Smooth muscle cell of the brain vasculature (primary cell): ENCODE measurements at regions not wholly inside any gene's neighbourhood (a gene's known extent, or its start where the extent isn't known, plus 50 kb on each side); places are given as distances from the start of the nearest gene placed in this dataset.
A peak's percentile ranks its signal among the peaks of the same experiment; 100 is the strongest.
"Not testable (repeated sequence)": the region's sequence is repeated elsewhere in the genome, so short reads cannot be mapped to it uniquely, and the experiment has no call there.

ENCODE experiments used
- DNase-seq: peaks from one replicate; pipeline ENCODE4 v3.0.0-alpha.2; 2012; ENCODE audit warnings: low read depth, low spot score

DNA sequence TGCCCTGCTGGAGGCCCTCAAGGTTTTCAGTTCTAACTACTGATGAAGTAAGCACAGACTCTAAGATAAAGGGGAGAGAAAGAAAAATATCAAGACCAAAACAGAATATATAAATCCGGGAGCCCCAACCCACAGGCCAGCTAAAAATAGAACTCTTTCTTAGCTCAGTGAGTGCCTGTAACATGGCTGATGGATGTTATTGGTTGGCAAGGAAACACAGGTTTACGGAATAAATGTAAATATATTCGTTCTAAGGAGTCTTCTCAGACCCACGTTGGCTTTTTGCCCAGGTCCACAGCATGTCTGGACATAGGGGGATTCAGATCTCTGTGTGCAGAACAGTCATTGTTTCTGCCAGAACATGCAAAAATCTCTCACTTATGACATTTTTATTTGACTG lies 139.0 kb upstream of the SERPINE2 start:
- peak; percentile 39 for DNase-seq

DNA sequence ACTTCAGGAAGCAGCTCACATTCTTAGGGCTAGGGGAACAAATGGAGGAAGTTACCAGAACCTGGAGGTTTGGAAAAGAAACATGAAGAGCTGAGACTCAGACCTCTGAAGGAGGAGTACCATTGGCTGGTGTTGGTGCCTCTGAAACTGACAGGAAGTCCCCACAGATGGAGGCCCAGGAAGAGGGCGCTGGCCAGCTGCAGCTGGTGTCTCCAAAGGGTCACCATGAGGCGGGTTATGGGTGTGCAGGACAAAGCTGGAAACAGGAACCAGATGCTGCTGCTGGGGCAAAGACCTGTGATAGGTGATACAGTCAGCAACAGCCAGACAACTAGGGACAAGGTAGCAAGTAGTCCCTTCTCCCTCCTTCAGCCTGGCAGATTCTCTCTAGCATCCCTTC lies 136.5 kb upstream of the SERPINE2 start:
- no peak for DNase-seq

DNA sequence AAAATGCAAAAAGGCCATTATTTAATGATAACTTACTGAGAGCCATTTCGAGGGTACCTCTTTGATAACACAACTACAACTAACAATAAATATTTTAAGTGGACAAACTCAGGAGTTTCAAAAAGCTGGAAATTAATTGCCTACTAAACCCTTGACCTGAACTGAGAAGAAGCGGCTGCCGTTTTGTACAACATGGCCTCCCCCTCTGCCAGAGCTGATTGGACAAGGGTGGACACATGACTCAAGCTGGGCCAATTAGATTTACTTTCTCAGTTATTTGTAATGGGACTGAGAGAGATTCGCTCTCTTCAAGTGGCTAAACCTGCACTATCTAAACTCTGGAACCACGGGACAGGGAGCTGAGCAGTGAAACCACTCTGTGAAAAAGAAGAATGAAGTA lies 135.9 kb upstream of the SERPINE2 start:
- DNase-seq = no peak

DNA sequence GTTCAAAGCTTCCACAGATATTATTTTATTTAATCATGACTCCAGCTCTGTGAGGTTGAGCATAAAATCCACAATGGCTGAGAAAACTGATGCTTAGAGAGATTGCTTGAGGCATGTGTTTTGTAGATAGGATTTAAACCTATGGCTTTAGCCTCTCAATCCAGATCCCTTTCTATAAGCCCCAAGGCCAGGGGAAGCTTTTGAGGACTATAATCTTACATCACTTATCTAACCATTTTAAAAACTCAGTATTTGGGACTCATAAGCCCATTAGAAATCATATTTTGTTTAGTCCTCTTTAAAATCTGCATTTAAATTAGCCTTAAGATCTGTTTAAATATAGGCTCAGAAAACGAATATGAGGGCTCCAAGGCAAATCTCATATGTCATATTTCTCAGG lies 135.4 kb upstream of the SERPINE2 start:
- no peak for DNase-seq

DNA sequence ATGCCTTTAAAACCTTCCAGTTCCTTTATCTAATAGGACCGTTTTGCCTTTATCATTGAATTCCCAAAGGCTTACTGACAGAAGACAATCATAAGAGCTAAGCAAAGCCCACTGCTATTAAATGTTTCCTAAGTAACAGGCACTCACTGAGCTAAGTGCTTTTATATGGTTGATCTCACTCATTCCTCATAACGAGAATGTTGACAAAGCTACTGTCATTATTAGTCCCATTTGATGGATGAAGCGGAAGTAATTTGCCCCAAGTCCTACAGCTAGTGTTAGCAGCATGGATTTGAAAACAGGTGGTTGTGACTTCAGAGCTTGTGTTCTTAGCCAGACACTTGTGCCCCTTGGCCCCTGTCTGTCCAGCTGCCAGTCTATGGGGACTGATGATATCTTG lies 134.8 kb upstream of the SERPINE2 start:
- DNase-seq = no peak

DNA sequence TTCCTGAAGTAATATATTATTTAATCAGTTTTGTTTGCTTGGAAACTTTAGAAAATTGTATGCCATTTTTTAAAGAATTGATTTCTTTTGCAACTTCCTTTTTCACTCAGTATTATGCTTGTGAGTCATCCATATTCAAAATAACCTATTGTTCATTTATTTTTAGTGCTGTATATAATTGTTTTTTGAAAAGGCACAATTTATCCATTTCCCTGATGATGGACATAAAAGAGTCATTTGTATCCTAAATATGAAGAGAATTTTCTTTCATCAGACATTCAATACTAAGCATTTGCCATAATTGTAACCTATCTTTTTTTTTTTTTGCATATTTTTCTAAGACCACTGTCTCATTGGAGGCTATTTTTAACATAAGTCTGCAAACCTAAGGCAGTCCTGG lies 134.1 kb upstream of the SERPINE2 start:
- DNase-seq = no peak

DNA sequence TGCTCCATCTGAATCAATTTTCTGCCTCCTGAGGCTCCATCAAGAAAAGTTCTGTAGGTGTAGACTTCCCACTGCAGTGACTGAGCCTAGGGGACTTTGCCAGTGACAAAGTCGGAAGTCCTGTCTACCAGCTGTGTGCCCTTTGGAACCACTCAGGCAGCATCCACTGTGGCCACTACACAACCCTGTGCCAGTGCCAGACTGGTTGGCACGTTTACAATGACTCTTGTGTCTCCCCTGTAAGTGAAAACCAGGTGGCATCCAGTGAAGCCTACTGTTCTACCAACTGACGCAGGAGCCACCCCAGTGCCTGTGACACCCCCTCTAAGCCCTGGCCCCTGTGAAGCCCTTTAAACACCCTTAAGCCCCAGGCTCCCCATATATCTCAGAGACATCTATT lies 132.1 kb upstream of the SERPINE2 start:
- DNase-seq = no peak

DNA sequence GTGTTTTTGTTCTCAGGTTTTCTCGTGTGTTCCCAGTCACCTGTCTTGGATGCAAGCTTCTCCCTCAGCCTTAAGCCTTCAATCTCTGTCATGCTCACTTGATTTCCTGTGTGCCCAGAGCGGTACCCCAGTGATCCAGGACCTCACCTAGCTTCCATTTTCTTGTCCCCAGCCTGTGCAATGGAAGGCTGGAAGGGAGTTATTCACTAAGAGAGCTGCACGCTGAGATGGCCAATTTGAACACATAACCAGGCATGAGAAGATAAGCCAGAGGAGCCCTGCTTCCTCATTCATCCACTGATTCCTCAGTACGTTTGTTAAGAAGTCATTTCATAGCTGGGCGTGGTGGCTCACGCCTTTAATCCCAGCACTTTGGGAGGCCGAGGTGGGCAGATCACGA lies 130.8 kb upstream of the SERPINE2 start:
- DNase-seq = no peak

DNA sequence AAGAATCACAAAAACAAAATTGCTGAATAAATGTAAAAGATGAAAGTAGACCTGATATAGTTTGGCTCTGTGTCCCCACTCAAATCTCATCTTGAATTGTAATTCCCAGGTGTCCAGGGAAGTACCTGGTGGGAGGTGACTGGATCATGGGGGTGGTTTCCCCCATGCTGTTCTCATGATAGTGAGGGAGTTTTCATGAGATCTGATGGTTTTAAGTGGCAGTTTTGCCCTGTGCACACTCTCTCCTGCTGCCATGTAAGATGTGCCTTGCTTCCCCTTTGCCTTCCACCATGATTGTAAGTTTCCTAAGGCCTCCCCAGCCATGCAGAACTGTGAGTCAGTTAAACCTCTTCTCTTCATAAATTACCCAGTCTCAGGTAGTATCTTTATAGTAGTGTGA lies 128.7 kb upstream of the SERPINE2 start:
- not testable (repeated sequence) for DNase-seq

DNA sequence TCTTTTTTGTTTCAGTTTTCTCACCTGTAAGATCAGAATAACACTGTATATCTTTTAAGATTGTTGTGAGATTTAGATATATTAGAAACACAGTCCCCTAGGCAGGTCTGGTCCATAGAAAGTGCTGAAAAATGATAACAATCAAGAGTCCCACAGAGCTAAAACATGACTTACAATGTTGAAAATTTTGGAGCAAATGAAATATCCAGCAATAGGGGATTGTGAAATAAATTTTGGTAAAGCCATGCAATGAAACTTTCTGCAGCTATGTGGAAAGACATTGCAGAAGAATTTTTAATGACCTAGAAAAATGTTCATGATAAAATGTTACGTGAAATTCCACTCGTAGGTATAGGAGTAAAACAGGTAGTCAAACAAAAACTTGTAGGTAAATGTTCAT lies 127.6 kb upstream of the SERPINE2 start:
- no peak for DNase-seq

DNA sequence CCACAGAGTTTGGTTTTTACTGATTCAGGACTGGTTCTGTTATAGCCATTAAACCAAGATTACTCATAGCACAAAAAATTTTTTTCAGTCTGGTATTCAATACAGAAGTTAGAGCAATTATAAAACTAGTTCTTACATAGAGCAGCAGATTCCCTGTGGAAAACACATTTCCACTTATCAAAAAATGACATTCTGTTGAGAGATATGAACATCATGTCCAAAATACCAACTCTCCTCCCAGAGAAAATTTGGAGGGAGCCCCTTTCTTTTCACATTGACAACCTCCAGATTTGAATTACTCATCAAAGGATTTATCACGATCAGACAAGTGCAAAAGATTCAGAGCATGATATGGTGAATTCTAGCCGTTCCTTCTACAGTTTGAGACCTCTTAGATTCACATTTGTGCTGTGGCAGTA lies 126.8 kb upstream of the SERPINE2 start:
- DNase-seq = no peak

DNA sequence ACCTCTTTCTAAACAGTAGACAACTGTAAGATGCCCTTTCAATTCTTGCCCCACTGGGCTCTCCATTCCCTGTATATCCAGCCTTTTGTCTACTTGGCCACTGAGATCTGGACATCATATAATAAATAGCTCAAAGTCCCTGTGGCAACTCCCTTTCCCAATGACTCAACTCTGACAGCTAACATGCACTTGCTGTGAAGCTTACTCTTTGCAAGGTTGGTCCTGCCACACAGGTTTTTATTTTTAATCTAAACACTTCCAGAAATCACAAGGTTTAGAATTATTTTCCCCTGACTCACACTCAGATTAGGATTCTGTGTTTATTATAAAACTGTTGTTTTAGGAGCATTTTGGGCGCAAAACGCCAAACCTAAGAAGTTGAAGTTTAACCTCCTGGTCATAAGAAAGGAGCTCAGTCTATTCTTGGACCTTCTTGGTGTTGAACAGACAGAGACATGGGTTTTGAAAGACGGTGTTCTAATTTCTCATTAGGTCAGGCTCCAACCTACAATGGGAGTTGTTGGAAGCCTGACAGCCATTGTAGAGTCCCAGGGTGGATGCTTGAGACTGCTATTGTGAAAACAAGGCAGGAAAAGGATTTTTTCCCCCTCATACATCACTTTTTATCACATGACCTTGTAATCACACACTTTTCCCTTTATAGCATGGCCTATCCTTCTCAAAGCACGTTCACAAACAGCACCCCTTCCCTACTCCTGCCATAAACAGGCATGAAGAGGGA lies 124.7 kb upstream of the SERPINE2 start:
- DNase-seq = no peak

DNA sequence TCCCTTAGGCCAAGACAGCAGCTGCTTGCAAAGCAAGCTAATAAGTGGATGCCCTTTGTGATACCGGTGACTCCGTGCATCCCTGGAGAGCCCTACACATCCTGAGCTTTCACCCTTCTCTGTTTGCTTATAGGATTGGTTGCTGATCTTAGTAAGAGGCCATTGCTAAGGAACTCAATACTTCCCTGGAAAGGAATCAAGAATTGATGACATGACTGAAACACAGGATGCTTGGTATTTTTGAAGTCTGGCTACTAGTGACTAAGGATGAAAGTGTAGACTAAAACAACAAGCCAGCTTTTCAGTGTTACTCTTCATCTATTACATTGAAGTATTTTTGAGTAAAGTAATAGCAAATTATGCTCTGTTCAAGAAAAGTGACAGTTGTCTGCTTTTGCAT lies 123.0 kb upstream of the SERPINE2 start:
- DNase-seq = no peak

DNA sequence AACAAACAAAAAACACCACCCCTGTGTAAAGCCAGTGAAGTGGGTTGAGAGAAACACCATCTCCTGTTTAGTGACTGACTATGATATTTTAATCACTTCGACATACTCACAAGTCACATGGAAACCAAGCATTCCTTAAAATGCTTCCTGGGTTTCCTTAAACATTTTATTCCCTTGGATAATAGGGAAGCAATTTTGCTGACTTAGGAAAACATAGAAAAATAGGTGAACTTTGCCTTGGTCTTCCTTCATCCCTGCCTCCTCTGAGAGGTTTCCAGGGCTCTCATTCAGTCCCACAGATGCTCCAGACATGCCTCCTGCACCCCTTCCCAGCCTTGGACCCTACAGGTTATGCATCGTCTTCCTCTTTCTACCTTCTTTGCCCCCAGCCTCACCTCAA lies 122.6 kb upstream of the SERPINE2 start:
- DNase-seq = no peak

DNA sequence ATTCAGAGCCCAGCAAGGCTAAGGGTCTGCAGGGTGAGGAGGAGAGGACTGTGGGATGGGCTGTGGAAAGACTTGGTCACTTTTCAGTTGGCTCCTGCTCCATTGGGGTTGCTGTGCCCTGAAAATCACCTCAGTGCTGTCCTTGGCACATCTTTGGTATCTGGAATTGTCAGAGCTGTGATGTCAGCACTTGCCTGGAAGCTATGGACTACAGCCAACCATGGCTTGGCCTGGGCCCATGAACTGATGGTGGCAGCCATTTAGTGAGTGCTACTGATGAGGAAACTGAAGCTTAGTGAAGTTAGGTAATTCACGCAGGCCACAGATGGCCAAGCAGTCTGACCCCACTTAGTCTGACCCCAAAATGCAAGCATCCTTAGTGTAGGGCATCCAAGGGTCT lies 121.8 kb upstream of the SERPINE2 start:
- DNase-seq = no peak

DNA sequence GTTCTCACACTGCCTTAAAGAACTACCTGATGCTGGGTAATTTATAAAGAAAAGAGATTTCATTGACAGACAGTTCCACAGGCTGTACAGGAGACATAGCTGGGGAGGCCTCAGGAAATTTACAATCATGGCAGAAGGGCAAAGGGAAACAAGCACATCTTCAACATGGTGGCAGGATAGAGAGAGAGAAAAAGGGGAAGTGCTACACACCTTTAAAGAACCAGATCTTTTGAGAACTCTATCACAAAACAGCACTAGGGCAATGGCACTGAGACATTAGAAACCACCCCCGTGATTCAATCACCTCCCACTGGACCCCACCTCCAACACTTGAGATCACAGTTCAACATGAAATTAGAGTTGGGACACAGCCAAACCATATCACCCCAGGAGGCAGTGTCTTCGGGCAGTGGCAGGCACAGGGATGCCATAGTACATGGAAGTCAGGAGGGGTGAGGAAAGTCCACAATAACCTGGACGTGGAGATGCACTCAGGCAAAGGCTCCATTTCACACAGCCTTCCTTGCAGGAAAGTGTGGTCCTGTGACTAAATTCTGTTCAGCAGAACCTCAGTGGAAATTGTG lies 120.4 kb upstream of the SERPINE2 start:
- DNase-seq = no peak

DNA sequence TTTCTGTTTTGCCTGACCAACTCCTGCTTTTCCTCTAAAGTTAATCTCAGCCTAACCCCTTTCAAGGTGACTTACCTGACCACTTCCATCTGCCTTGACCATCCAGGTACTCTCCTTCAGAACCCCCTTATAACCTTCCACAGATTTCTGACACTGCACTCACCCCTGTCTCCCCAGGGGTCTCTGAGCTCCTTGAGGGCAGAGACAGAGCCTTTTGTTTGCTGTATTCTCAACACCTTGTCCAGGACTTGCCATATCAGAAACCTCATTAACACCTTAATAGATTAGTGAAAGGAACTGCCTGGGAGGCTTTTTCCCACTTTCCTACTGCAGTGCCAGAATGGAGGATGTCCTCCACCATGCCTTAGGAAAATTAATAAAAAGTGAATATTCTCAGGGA lies 119.7 kb upstream of the SERPINE2 start:
- DNase-seq = no peak

DNA sequence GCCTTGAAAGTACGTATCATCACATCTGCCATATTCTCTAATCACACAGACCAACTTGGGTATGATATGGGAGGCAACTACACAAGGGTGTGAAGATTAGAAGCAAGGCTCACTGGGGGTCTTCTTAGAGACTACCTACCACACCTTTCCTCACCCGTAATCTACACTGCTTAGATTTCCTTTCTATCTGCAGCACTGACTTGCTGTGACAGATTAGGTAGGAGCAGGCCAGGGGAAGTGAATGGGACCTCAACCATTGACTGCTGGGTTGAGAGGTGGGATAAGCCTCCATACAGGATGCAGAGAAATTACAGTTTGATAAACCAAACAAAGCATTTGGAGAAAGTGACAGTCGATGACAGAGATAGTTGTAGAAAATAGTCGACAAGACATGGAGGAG lies 119.0 kb upstream of the SERPINE2 start:
- no peak for DNase-seq

DNA sequence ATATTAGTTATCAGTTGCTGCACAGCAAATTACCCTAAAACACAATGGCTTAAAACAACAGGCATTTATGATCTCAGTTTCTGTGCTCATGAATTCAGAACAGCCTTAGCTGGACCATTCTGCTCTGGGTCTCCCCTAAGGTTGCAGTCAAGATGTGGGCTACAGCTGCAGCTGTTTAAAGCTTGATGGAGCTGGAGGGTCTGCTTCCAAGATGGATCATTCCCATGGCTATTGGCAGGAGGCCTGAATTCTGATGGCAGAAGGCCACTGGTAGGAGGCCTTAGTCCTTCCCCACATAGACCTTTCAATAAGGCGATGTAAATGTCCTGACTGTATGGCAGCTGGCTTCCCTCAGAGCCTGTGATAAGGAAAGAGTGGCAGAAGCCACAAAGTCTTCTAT lies 118.6 kb upstream of the SERPINE2 start:
- DNase-seq = no peak

DNA sequence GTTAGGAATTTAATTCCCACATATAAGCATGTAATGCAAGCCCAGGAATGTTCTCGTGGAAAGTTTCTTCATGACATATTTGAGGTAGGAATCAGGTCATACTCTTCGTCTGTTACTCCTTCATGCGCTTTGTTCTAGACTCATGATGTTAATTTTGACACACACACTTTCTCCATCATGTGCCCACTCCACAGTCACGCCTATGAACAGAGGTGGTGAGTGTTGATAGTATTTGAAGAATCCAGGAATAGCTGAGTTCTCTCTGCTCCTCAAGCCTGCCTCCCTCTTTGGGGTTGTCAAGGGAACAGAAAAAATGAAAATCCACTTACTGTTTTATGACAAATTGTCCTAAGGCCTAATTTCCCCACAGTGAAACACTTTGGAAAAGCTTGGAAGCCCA lies 117.3 kb upstream of the SERPINE2 start:
- no peak for DNase-seq

DNA sequence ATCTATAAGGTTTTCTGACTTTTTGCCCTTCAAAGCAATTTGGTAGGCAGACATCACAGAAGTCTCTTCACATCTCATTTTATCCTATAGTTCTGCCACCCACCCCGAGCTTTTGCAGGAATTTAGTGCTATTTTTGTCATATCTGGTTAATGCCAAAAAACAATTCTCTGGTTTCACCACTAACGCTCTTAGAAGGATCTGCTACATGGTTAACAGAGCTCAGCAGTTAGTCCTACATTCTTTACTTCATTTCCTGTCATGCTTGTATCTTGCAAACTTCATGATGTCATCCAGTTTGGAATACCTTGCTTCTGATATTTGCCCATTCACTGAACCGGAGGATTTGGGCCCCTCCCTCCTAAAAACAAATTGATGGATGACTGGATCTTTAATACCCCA lies 116.8 kb upstream of the SERPINE2 start:
- DNase-seq = no peak

DNA sequence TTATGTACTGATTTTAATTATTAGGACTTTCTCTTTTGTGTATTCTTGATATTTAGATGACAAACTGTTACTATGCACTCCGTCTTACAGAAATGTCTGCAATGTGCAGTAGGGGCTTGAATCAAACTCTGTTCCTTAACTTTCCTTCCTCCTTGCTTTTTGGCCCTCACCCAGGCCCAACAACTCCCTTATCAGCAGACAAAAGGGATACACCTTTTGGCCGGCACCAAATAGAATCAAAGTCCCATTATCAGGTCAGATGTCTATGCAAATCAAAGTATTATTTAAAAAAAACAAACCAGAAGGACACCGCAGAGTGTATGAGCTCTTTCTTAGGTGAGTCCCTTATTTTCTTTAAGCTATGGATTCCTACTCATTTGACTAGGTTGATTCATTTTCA lies 116.3 kb upstream of the SERPINE2 start:
- no peak for DNase-seq

DNA sequence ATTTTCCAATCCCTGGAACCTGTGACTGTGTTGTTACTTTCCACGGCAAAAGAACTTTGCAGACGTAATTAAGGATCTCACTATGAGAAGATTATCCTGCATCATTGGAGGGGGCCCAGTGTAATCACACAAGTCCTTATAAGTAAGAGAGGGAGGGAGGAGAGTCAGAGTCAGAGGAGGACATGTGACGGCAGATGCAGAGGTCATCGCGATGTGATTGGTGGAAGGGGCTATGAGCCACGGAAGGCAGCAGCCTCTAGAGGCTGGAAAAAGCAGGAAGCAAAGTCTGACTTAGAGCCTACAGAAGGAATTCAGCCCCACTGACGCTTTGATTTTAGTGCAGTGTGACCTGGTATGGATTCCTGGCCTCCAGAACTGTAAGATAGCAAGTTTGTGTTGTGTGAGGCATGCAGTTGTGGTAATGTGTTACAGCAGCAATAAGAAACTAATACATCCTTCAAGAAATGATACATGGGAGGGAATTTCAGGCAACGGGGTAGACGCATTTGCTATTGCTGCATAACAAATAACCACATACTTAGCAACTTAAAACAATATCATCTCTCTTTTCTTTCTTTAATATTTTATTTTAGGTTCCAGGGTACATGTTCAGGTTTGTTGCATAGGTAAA lies 112.7 kb upstream of the SERPINE2 start:
- no peak for DNase-seq
